Cerebellar nuclear complex (tissue), 1 donor: ENCODE measurements at regions not wholly inside any gene's neighbourhood (a gene's known extent, or its start where the extent isn't known, plus 50 kb on each side); places are given as distances from the start of the nearest gene placed in this dataset.
A peak's percentile ranks its signal among the peaks of the same experiment; 100 is the strongest.
"Not testable (repeated sequence)": the region's sequence is repeated elsewhere in the genome, so short reads cannot be mapped to it uniquely, and the experiment has no call there.

Experiments used
- DNase-seq, 2 experiments: peaks; one replicate each; lab custom pipeline; 2025; lab: John Stamatoyannopoulos, UW

DNA sequence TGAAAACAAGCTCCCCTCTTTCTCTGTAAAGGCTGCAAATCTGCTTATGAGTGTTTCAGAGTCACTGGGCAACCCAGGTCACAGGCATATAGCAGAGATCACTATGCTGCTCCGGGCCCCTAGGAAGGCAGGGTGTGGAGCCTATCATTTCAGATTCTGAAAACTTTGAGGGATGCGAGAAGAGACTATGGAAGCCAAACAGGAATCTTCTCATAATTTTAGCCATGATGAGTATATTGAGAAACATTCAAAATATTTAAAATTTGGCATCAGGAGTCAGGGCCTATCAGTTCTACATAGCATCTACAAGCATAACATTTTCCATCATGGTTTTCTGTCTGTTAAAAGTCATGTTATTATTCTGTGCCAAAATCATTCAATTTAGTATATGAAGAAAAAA is 61.7 kb upstream of the ATXN3L start:
- DNase-seq = no peak

DNA sequence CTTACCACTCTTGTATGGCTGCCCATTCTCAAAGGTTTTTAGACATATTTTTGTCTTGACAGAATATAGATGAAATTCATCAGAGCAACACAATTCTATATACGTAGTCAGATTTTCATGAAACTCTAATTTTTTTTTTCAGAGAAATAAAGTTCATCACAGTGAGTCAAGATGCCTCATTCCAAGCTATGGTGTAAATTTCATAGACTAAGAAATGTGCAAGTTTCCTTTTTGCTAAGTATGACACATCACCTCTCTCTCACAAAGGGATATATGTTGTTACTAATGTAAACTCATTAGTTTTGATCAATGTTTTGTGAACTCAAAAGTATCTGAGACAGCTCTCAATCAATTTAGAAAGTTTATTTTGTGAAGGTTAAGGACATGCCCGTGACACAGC is 60.4 kb upstream of the ATXN3L start:
- DNase-seq = no peak

DNA sequence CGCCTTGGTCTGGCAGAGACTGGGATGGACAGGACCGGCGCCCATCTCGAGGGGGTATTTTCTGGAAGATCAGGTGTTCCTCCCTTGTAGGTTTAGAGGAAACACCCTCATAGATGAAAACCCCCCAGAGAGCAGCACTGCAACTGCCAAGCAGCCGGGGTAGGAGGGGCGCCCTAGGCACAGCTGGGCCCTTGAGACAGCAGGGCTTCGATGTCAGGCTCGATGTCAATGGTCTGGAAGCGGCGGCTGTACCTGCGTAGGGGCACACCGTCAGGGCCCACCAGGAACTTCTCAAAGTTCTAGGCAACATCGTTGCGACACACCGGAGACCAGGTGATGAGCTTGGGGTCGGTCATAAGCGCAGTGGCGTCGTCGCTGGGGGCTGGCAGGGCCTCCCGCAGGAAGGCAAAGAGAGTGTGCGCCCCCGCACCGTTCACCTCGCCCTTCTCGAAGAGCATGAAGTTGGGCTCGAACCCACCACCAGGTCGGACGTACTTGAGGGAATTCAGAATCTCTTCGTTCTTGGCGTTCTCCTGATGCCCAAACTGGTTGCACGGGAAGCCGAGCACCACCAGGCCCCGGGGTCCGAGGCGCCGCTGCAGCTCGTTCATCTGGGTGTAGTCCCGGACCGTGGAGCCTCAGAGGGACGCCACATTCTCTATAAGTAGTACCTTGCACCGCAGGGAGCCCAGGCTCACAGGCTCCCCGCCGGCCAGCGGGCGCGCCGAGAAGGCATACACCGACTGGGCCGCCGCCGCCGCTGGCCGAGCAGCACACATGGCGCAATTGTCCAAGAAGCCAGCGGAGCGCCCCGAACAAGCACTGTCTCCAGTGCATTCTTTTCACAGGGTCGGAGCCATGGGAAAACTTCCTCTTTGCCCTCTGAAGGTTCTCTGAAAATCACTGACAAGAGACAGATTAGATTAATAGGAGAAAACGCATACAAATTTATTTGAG is 59.0 kb upstream of the ATXN3L start:
- not testable (repeated sequence) for DNase-seq

DNA sequence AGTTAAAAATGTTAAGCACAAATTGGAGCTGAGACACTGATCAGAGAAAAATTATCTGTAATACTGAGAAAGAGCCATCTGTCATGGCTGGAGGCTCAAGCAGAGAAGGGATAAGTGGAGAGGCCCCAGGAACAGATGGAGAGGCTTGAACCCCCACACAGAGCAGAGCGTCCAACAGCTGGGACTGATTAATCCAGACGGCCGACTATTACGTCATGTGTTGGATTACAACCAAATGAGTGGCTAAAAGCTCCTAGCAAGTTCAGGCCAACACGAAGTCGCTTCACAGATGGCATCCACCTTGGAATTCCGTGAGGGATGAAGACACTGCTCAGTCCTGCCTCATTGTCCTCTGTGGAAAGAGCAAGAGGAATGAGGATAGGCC is 57.7 kb upstream of the ATXN3L start:
- DNase-seq = peak in 1 of 2 experiments; percentile 16

DNA sequence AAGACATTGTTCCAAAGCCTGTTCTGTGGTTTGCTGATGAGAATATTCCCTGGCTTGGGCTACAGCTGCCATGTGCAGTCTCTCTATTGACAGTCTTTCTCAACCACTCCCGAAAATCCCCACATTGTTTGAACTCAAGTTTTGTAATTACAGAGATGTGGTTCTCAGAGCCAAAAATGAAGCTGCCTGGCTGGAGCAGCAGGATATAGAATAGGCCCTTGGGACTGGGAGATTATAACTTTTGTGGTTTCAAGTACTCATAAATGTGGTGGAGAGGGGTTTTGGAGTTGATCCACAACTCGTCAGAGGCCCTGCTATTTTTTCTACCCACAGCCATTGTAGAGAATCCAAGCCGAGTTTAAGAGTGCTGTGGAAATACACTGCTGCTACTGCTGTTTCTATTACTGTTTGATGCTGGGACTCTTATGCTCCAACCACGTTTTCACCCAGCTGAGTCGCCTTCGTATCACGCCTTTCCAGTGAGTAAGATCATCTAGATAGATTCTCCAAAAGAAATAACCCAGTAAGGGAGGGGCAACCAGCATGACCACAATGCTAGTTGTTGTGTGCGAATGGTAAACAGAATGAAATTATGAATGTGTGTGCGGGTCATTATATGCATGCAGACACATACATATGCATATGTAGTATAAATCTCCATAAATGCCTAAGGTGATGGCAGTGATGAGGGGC is 57.1 kb upstream of the ATXN3L start:
- DNase-seq = peak in 1 of 2 experiments; percentile 1

DNA sequence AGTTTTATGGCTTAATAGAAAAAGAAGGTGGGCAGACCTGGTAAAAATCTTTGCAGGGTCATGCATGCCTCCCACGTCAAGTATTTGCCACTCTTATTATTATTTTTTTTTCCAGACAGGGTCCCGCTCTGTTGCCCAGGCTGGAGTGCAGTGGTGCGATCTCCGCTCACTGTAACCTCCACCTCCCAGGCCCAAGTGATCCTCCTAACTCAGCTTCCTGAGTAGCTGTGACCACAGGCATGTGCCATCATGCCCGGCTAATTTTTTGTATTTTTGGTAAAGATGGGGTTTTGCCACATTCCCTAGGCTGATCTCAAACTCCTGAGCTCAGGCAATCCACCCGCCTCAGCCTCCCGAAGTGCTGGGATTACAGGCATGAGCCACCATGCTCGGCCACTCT is 55.7 kb upstream of the ATXN3L start:
- not testable (repeated sequence) for DNase-seq

DNA sequence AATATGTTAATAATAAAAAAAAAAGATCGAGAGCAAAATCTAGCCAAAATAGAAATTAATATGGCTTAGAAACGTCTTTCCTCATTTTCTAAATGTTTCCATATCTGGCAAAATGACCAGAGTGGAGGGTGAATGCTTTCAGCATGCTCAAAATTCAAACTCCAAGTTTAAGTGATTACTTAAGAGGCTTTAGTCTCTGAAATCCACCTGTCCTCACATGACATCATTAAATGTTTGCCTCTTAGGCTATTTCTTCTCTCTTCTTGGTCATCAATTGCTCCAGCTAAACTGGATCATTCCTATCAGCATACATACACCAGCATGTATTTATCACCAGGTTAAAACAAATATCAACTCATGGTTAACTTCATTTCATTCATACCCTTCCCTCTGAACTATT is 54.5 kb upstream of the ATXN3L start:
- DNase-seq = no peak

DNA sequence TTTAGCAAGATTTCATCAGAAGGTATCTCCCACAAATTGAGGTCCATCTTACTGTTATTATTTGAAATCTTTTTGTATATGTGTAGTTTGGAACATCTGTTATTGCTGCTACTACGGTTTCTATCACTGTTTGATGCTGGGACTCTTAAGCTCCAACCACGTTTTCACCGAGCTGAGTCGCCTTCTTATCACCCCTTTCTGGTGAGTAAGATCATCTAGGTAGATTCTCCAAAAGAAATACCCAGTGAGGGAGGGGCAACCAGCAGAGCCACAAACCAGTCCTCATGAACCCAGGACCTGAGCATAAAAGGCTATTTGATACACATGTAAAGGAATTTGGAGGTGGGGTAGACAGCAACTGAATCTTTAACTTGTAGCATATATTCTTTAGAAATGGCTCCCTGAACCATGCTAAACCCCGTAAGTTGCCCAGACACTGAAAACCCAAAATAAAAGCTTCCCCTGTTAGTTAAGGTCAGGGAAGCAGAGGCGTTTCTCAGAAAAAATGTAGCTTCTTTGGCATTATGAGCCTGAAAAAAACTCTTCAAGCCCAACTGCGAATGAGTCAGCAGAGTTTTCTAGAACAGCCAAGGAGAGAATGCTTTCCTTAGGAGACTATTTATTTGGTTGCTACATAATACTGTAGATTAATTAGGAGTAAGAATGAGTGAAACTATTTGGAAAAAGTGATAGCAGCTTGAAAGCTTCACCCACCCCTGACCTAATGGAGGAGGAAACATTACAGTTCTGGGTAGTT is 53.8 kb upstream of the ATXN3L start:
- no peak for DNase-seq

DNA sequence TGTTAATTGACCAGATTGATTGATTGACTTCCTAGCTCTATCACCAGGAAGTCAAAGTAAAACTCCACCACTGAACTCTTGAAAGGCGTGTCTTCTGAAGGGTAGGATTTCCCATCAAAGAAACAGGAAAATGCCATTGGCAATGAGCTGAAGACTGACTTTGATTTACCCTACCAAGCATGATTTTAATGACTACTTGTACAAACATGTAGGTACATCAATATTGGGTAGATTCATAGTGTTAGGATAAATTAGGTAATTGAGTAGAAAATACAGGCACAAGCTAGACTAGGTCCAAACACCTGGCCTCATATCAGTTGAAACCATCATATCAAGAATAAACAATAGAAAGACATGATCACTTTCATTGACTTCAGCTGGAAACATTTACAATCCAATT is 53.2 kb upstream of the ATXN3L start:
- no peak for DNase-seq

DNA sequence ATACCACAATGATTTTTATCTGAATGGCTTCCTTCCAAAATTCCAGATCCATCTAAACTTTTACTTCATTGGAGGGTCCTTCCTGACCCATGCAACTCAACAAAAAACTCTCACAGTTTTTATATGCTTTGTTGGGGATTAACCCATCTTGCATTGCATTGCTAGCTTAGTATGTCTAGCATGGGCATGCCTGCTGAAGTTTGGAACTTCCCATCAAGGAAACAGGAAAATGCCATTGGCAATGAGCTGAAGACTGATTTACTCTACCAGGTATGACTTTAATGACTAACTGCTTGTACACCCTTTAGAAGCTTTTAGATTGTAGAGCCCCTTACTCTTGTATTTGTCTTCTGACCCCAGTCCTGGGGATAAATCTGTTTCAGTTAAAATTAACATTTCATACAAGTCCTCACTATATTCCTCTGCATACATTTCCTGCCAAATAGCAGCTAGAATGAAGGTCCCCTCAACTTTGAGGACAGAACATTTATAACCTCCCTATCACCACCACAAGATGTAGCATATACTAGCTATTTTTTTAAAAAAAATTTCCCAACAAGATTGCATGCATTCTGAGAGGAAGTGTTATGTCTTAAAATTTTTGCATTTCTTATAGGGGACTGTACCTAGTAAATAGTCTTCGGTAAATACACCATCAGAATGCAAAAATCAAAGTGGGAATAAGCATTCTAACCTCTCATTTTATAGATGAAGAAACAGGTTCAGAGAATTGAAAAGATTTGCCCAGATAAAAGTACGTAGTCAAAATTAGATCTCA is 52.5 kb upstream of the ATXN3L start:
- DNase-seq = no peak

DNA sequence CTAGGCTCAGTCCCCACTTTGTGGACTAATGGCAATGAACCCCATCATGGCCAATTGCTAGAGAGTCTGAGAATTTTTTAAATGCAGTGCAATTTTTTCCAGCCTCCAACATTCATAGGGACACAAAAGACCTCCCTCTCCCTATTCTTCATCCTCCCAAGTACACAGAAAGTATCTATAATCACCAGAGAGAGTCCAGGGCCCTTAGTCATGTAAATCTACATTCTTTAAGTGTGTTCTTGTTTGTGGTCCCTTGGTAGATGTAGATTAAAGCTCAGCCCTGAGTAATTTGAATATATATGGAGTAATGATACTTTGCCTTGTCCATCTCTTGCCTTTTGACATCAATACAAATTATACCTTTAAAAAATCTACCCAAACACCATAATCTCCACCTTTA is 51.3 kb upstream of the ATXN3L start:
- DNase-seq = no peak

DNA sequence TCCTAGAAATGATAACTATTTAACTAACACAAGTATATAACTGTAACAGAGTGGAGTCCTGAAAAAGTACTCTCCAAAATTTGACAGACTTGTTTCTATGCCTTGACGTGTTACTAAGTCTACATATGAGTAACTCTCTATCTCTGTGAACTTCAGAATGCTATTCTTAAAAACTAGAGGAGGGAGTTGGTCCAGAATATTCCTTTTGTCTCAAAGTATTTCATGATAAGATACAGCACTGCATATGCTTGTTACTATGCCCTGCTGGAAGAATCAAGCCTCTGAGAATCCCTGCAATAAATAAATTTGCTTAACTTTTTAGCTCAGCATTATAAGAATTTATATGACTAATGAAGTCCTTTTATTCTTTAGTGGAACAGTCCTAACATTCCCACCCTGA is 50.9 kb upstream of the ATXN3L start:
- no peak for DNase-seq
